GM10248 (cell line): ENCODE measurements at regions not wholly inside any gene's neighbourhood (a gene's known extent, or its start where the extent isn't known, plus 50 kb on each side); places are given as distances from the start of the nearest gene placed in this dataset.

Source experiments
- CTCF ChIA-PET: fragments of 300-600 bp; sonication (Branson Sonifier 250); formaldehyde crosslinking; extraction: SDS; loops from one replicate; lab custom pipeline; 2021; ENCODE audit warnings: antibody characterized with exemption; lab: Yijun Ruan, JAX
- POLR2A ChIA-PET: fragments of 350-650 bp; sonication (Branson Sonifier 250); formaldehyde crosslinking; extraction: SDS; loops from one replicate; lab custom pipeline; 2020; ENCODE audit warnings: antibody characterized with exemption; lab: Yijun Ruan, JAX
- DNase-seq: peaks from one replicate; pipeline ENCODE4 v3.0.0; 2012; ENCODE audit errors: extremely low spot score
- TF ChIP-seq, protein P1 (sequence below): IDR thresholded peaks from 2 replicates; pipeline ENCODE4 v1.5.1; 2012; ENCODE audit warnings: mild to moderate bottlenecking, low read depth; ENCODE audit errors: extremely low read depth, missing control alignments, control extremely low read depth

DNA sequence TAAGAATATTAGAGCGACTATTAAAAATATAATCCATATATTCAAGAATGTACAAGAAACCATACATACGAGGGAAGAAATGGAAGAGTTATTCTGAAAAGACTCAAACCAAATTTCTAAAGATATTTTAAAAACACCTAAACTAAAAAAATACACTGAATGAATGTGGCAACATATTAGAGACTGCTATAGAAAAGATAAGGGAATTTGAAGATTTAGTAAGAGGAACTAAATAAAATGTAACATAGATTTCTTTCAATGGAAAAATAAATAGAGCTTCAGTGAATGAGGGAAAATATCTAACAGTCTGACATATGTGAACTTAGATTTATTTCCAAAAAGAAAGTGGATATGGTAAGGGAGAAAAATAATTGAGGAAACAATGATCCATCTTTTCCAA is 194.9 kb upstream of the STXBP5 start:
- CTCF ChIA-PET = no interaction called here
- TF ChIP-seq, protein P1, sequence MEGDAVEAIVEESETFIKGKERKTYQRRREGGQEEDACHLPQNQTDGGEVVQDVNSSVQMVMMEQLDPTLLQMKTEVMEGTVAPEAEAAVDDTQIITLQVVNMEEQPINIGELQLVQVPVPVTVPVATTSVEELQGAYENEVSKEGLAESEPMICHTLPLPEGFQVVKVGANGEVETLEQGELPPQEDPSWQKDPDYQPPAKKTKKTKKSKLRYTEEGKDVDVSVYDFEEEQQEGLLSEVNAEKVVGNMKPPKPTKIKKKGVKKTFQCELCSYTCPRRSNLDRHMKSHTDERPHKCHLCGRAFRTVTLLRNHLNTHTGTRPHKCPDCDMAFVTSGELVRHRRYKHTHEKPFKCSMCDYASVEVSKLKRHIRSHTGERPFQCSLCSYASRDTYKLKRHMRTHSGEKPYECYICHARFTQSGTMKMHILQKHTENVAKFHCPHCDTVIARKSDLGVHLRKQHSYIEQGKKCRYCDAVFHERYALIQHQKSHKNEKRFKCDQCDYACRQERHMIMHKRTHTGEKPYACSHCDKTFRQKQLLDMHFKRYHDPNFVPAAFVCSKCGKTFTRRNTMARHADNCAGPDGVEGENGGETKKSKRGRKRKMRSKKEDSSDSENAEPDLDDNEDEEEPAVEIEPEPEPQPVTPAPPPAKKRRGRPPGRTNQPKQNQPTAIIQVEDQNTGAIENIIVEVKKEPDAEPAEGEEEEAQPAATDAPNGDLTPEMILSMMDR = no peak
- DNase-seq = no peak
- POLR2A ChIA-PET = no interaction called here

DNA sequence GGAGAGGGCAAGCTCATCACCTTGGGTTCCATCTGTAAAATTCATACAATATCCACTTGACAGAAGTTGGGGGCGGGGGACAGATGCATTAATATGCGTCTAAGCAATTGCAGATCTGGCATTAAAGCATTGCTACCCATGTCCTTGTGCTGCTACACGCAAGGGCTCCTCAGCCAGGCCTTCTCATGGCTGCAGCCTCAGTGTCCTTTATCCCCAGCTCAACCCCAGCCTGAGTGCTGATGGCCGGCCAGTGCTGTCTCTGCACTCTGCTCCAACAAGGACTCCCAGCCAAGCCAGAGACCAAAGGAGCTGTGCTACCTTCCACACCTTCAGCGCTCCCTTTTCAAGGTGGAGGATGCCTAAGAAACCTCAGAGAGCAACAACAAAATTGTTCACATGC is 188.5 kb upstream of the STXBP5 start:
- TF ChIP-seq, protein P1 = no peak

DNA sequence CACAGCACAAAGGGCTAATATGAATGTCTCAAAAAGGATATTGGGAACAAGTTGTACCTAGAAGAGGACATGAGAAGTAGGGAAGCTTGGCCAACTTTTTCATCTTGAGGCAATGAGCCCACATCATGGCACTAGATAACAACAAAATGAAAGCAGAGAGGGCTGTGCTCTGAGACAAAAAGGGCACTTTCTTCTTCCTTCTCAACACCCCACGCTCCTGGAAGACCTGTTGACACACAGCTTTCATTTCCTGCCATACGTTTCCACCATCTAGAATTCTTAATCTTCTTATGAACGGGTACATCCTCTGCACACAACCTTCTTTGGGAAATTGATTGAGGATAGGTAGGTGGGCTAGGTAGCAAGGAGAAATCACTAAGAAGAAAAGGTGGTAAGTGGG is 187.8 kb upstream of the STXBP5 start:
- POLR2A ChIA-PET = no interaction called here
- TF ChIP-seq, protein P1 = no peak
- CTCF ChIA-PET = interaction anchor here (0.8 kb wide), 1 partner anchor 12 kb away, joined by 3 read pairs; no protein-coding TSS in a partner anchor
- DNase-seq = no peak

More for the DNA sequence above, 188.5 kb upstream of the STXBP5 start:
- POLR2A ChIA-PET = no interaction called here
- DNase-seq = no peak
- CTCF ChIA-PET = interaction anchor here (0.8 kb wide), 1 partner anchor 13 kb away, joined by 3 read pairs; no protein-coding TSS in a partner anchor

DNA sequence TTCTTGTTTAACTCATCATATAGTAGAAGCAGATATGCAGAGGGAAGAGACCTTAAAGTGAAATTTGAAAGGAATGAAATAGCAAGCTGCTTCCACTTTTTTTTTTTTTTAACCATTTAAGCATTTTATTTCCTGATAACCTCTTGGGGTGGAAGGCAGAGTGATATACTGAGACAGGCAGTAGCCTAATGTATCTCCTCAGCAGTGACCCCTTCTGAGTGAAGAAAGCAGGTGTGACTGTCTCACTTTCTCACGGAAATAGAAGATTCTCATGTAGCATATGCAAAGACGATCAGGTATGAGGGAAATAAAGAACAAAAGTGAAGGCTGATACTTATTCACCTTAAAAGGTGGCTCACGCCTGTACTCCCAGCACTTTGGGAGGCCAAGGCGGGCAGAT is 187.1 kb upstream of the STXBP5 start:
- TF ChIP-seq, protein P1 = no peak
- no peak for DNase-seq
- POLR2A ChIA-PET = no interaction called here
- CTCF ChIA-PET = no interaction called here

- TF ChIP-seq, protein P1 = no peak
- ChIA-PET CTCF (no interaction called here), POLR2A (no interaction called here)
- DNase-seq = no peak
Observed at GRCh38 chr6:147019001-147019400, 185.2 kb upstream of the STXBP5 start.

DNA sequence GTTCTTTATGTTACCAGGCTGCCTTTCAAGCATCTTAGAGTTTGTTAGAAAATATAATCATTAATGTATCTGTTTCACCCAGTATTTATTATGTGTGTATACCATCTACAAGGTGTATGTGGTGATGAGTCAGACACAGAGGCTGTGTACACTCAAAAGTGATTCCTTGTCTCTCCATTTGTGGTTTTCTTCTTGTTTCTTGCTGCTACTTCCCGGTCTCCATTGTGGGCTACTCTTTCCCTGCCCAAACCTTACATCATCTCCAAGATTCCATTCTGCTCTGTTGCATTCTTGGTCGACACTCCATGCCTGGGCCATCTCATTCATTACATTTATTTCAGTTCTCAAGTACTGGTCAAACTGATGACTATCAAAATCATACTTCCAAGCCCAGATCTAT is 182.2 kb upstream of the STXBP5 start:
- TF ChIP-seq, protein P1 = no peak
- DNase-seq = no peak
- POLR2A ChIA-PET = no interaction called here
- CTCF ChIA-PET = no interaction called here

DNA sequence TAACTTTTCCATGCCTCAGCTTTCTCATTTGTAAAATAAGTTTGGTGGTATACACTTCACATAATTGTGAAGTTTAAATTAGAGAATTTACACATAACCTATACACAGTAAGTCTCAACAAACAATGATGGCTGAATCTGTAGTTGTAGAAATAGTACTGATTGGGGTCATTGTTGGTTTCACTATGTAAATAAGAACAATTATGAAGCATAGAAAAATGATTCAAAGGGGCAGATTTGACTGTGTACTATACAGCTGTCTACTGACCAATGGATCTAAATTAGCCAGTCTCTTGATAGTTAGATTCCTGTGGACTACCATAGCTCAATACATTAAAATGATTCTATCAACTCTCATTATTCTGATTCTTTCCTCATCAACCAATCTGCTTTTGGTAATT is 181.1 kb upstream of the STXBP5 start:
- TF ChIP-seq, protein P1 = no peak
- ChIA-PET POLR2A (no interaction called here), CTCF (no interaction called here)
- no peak for DNase-seq
